H9 (cell line): ENCODE measurements at regions not wholly inside any gene's neighbourhood (a gene's known extent, or its start where the extent isn't known, plus 50 kb on each side); places are given as distances from the start of the nearest gene placed in this dataset.

Experiments
- DNase-seq: peaks from one replicate; pipeline ENCODE4 v3.0.0-alpha.2; 2017
- H2AFZ ChIP-seq: one replicate; pipeline ENCODE4 v1.6.1; 2013; ENCODE audit warnings: mild to moderate bottlenecking, low read length, control low read depth, moderate library complexity
- H2AK5ac ChIP-seq: 2 replicates; pipeline ENCODE4 v1.6.1; 2013; ENCODE audit warnings: low read length, control low read depth, mixed read lengths; ENCODE audit not compliant: insufficient read length
- H2BK120ac ChIP-seq: one replicate; pipeline ENCODE4 v1.6.1; 2013; ENCODE audit warnings: low read depth, mild to moderate bottlenecking, low read length, control low read depth, inconsistent platforms; ENCODE audit not compliant: poor library complexity, severe bottlenecking
- H2BK12ac ChIP-seq: 2 replicates; pipeline ENCODE4 v1.6.1; 2013; ENCODE audit warnings: low read length, control low read depth, mixed read lengths, low read depth; ENCODE audit not compliant: insufficient read length
- H2BK15ac ChIP-seq: 2 replicates; pipeline ENCODE4 v1.6.1; 2013; ENCODE audit warnings: low read depth, low read length, control low read depth
- H2BK20ac ChIP-seq: one replicate; pipeline ENCODE4 v1.6.1; 2013; ENCODE audit warnings: low read depth, mild to moderate bottlenecking, low read length, control low read depth, inconsistent platforms; ENCODE audit not compliant: poor library complexity, severe bottlenecking
- H2BK5ac ChIP-seq: 2 replicates; pipeline ENCODE4 v1.6.1; 2013; ENCODE audit warnings: low read length, control low read depth, mixed read lengths; ENCODE audit not compliant: insufficient read length
- H3K14ac ChIP-seq: 2 replicates; pipeline ENCODE4 v1.6.1; 2013; ENCODE audit warnings: low read length, control low read depth; ENCODE audit not compliant: insufficient read depth
- H3K18ac ChIP-seq: 2 replicates; pipeline ENCODE4 v1.6.1; 2013; ENCODE audit warnings: low read depth, mild to moderate bottlenecking, mixed read lengths, low read length, control low read depth; ENCODE audit not compliant: insufficient read length
- H3K23ac ChIP-seq: 2 replicates; pipeline ENCODE4 v1.6.1; 2013; ENCODE audit warnings: low read length, control low read depth, mixed read lengths, low read depth; ENCODE audit not compliant: insufficient read length
- H3K23me2 ChIP-seq: 2 replicates; pipeline ENCODE4 v1.6.1; 2013; ENCODE audit warnings: low read depth, mild to moderate bottlenecking, mixed read lengths, low read length, control low read depth; ENCODE audit not compliant: insufficient read length, poor library complexity, severe bottlenecking
- H3K27ac ChIP-seq: 2 replicates; pipeline ENCODE4 v1.5.1; 2013; ENCODE audit warnings: low read length, control low read depth, mixed read lengths, low read depth; ENCODE audit not compliant: insufficient read length
- H3K27me3 ChIP-seq: 2 replicates; pipeline ENCODE4 v1.6.1; 2013; ENCODE audit warnings: low read length, control low read depth, inconsistent platforms; ENCODE audit not compliant: insufficient read depth
- H3K4ac ChIP-seq: 2 replicates; pipeline ENCODE4 v1.6.1; 2013; ENCODE audit warnings: low read depth, mild to moderate bottlenecking, control low read depth, inconsistent platforms, low read length, moderate library complexity
- H3K4me1 ChIP-seq: 2 replicates; pipeline ENCODE4 v1.6.1; 2013; ENCODE audit warnings: low read length, control low read depth, inconsistent platforms; ENCODE audit not compliant: insufficient read depth
- H3K4me2 ChIP-seq: 2 replicates; pipeline ENCODE4 v1.6.1; 2013; ENCODE audit warnings: low read length, control low read depth, mixed read lengths; ENCODE audit not compliant: insufficient read length, insufficient read depth
- H3K56ac ChIP-seq: 2 replicates; pipeline ENCODE4 v1.6.1; 2013; ENCODE audit warnings: low read depth, mild to moderate bottlenecking, mixed read lengths, low read length, control low read depth; ENCODE audit not compliant: insufficient read length
- H3K79me1 ChIP-seq: 2 replicates; pipeline ENCODE4 v1.6.1; 2013; ENCODE audit warnings: low read depth, mild to moderate bottlenecking, moderate library complexity, low read length, control low read depth, inconsistent platforms; ENCODE audit not compliant: insufficient read depth, poor library complexity, severe bottlenecking
- H3K79me2 ChIP-seq: 2 replicates; pipeline ENCODE4 v1.6.1; 2013; ENCODE audit warnings: low read length, control low read depth, inconsistent platforms; ENCODE audit not compliant: insufficient read depth
- H3K9ac ChIP-seq: 2 replicates; pipeline ENCODE4 v1.6.1; 2013; ENCODE audit warnings: low read length, control low read depth, mixed read lengths; ENCODE audit not compliant: insufficient read length; ENCODE audit errors: extremely low read depth
- H3K9me3 ChIP-seq: one replicate; pipeline ENCODE4 v1.6.1; 2013; ENCODE audit warnings: low read depth, low read length, inconsistent platforms; ENCODE audit not compliant: control insufficient read depth
- H3T11ph ChIP-seq: one replicate; pipeline ENCODE4 v1.6.1; 2013; ENCODE audit warnings: mild to moderate bottlenecking, low read length, control low read depth, inconsistent platforms
- H4K20me1 ChIP-seq: one replicate; pipeline ENCODE4 v1.6.1; 2013; ENCODE audit not compliant: control insufficient read depth, insufficient read length, insufficient read depth
- H4K5ac ChIP-seq: 2 replicates; pipeline ENCODE4 v1.6.1; 2013; ENCODE audit warnings: low read depth, mild to moderate bottlenecking, mixed read lengths, low read length, control low read depth; ENCODE audit not compliant: insufficient read length
- H4K8ac ChIP-seq: replicated peaks from 2 replicates; pipeline ENCODE4 v1.6.1; 2013; ENCODE audit warnings: low read length, control low read depth, mixed read lengths, low read depth; ENCODE audit not compliant: insufficient read length
- H4K91ac ChIP-seq: 2 replicates; pipeline ENCODE4 v1.6.1; 2013; ENCODE audit warnings: low read depth, mild to moderate bottlenecking, moderate library complexity, mixed read lengths, low read length, control low read depth; ENCODE audit not compliant: insufficient read length
- H3K27ac Mint-ChIP-seq, 3 experiments: 2 replicates in 2 of 3; 3 replicates in 1 of 3; pipeline ENCODE4 v1.8.0; 2020 to 2021; ENCODE audit warnings: mixed read lengths in 3 of 3, mild to moderate bottlenecking in 1 of 3, moderate library complexity in 1 of 3
- H3K27me3 Mint-ChIP-seq: 2 replicates; pipeline ENCODE4 v1.8.0; 2021; ENCODE audit warnings: low read depth, mild to moderate bottlenecking, moderate library complexity, mixed read lengths
- H3K36me3 Mint-ChIP-seq, 3 experiments: 2 replicates in 2 of 3; 3 replicates in 1 of 3; pipeline ENCODE4 v1.8.0; 2020 to 2021; ENCODE audit warnings: low read depth in 3 of 3, mixed read lengths in 3 of 3; ENCODE audit not compliant: insufficient read depth in 1 of 3
- H3K4me1 Mint-ChIP-seq, 2 experiments: 2 replicates each; pipeline ENCODE4 v1.8.0; 2020; ENCODE audit warnings: mixed read lengths in 2 of 2
- H3K4me3 Mint-ChIP-seq, 2 experiments: 2 replicates in 1 of 2; 3 replicates in 1 of 2; pipeline ENCODE4 v1.8.0; 2020 to 2021; ENCODE audit warnings: mild to moderate bottlenecking in 2 of 2, mixed read lengths in 2 of 2, moderate library complexity in 1 of 2
- H3K9me3 Mint-ChIP-seq, 2 experiments: 2 replicates in 1 of 2; 3 replicates in 1 of 2; pipeline ENCODE4 v1.8.0; 2020; ENCODE audit warnings: mild to moderate bottlenecking in 2 of 2, mixed read lengths in 2 of 2, moderate library complexity in 1 of 2
- CTCF ChIP-seq: fragments of 200-600 bp; sonication (generic); conservative IDR thresholded peaks from 3 replicates; pipeline ENCODE4 v1.8.0; 2021; ENCODE audit warnings: antibody characterized with exemption, mild to moderate bottlenecking

DNA sequence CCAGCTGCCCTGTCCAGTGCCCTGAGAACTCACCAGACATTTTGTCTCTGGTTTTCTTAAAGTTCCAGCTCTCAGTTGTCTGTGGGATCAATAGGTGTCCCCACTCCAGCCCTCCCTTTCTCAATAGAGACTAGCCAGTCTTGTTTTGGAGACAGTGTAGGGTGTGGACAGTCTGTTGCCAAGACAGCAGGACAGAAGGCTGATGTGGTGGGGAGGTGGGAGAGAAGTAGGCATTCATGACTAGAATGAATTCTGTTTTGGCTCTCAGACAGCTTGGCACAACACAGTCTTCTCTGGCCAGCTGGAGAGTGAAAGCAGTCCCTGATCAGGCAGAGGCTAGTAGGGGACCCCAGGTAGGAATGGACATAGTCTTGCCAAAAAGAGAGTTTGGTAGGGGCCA is 467.0 kb upstream of the PODXL start:
- Histone ChIP-seq H3K23me2 (no peaks in the 10 kb centered on the region), H4K5ac (no peak overlapping the region), H3K4ac (no peak overlapping the region), H3K14ac (no peak overlapping the region; the same call in 1 of the 2 replicates), H4K91ac (no peak overlapping the region), H3K4me1 (no peaks in the 10 kb centered on the region), H2AFZ (no peak overlapping the region), H2BK5ac (no peak overlapping the region), H3K27me3 (no peaks in the 10 kb centered on the region; the same call in 1 of the 2 replicates), H3K79me2 (no peaks in the 10 kb centered on the region; the same call in 1 of the 2 replicates), H4K8ac (no peak overlapping the region), H3K9ac (no peak overlapping the region), H4K20me1 (no peaks in the 10 kb centered on the region), H2BK15ac (no peak overlapping the region), H3K23ac (no peak overlapping the region), H3T11ph (no peak overlapping the region), H3K27ac (no peak overlapping the region), H2AK5ac (no peak overlapping the region), H3K9me3 (no peaks in the 10 kb centered on the region), H2BK12ac (no peak overlapping the region), H2BK120ac (no peak overlapping the region), H3K18ac (no peak overlapping the region), H3K56ac (no peak overlapping the region), H3K79me1 (no peaks in the 10 kb centered on the region), H3K4me2 (no peak overlapping the region), H2BK20ac (no peak overlapping the region)
- H3K27ac Mint-ChIP-seq = no peak overlapping the region
- peaks cover 7% of the 10 kb centered on the region in 2 experiments; a peak in 4 of 5 replicates for H3K9me3 Mint-ChIP-seq
- peaks cover 0 to 5% (median 0%) of the 10 kb centered on the region in 3 experiments; a peak in 1 of 7 replicates for H3K36me3 Mint-ChIP-seq
- peaks cover 10% of the 10 kb centered on the region for H3K27me3 Mint-ChIP-seq
- H3K4me1 Mint-ChIP-seq = no peaks in the 10 kb centered on the region
- H3K4me3 Mint-ChIP-seq = no peak overlapping the region
- no peak for DNase-seq
- TF ChIP-seq CTCF = no peak
